Prostate gland (tissue), 2 donors: ENCODE measurements at regions not wholly inside any gene's neighbourhood (a gene's known extent, or its start where the extent isn't known, plus 50 kb on each side); places are given as distances from the start of the nearest gene placed in this dataset.

Experiments
- POLR2A ChIP-seq: fragments of 450-650 bp; IDR thresholded peaks from one replicate; pipeline ENCODE4 v1.6.1; 2016; ENCODE audit warnings: antibody characterized with exemption, mild to moderate bottlenecking
- POLR2AphosphoS5 ChIP-seq: sonication (generic); formaldehyde crosslinking; IDR thresholded peaks from one replicate; pipeline ENCODE4 v1.6.1; 2017; ENCODE audit warnings: antibody characterized with exemption
- TF ChIP-seq, protein P1 (sequence below), 4 experiments: fragments of 200-600 bp in 2 of 4; fragments of 450-650 bp in 2 of 4; sonication (generic) in 2 of 4; IDR thresholded peaks; 1 replicate in 3 of 4; 2 replicates in 1 of 4; pipeline ENCODE4 v1.5.1; 2016 to 2019; ENCODE audit warnings: antibody characterized with exemption in 4 of 4, mild to moderate bottlenecking in 2 of 4, moderate library complexity in 2 of 4

GRCh38 chr4:159425737-159426305, 322.9 kb downstream of the RAPGEF2 start:
- TF ChIP-seq, protein P1, sequence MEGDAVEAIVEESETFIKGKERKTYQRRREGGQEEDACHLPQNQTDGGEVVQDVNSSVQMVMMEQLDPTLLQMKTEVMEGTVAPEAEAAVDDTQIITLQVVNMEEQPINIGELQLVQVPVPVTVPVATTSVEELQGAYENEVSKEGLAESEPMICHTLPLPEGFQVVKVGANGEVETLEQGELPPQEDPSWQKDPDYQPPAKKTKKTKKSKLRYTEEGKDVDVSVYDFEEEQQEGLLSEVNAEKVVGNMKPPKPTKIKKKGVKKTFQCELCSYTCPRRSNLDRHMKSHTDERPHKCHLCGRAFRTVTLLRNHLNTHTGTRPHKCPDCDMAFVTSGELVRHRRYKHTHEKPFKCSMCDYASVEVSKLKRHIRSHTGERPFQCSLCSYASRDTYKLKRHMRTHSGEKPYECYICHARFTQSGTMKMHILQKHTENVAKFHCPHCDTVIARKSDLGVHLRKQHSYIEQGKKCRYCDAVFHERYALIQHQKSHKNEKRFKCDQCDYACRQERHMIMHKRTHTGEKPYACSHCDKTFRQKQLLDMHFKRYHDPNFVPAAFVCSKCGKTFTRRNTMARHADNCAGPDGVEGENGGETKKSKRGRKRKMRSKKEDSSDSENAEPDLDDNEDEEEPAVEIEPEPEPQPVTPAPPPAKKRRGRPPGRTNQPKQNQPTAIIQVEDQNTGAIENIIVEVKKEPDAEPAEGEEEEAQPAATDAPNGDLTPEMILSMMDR (IDR thresholded peaks at IDR 0.05) = no peak
- no peak for TF ChIP-seq POLR2AphosphoS5
- no peak for TF ChIP-seq POLR2A
